ENCODE measurements at regions not wholly inside any gene's neighbourhood (a gene's known extent, or its start where the extent isn't known, plus 50 kb on each side); places are given as distances from the start of the nearest gene placed in this dataset.

DNA sequence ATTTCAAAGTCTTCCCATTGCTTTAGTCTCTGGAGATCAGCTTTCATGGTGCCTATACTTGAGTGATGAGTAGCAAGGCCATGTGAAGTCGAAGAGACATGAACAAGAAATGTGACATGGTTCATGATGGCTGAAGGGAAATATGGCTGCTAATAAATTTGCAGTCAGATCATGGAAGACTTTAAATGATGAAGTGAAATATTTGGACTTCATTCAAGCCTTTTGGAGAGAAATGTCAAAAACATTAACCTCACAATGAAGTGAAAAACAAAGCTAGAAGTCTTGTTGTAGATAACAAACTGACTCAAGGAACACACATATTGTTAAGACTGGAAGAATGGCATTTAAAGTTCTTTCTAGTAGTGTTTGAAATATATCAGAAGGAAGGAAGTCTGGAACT, 120.3 kb upstream of the CCDC54 start:
- no peaks in the 10 kb centered on the region for H3K9me3 ChIP-seq (ENCODE audit: control insufficient read depth, low read length)
- Mint-ChIP-seq H3K36me3 (ENCODE audit: low read depth) (no peaks in the 10 kb centered on the region), H3K9me3 (no peaks in the 10 kb centered on the region), H3K4me3 (no peak overlapping the region), H3K27me3 (ENCODE audit: insufficient read depth) (no peaks in the 10 kb centered on the region), H3K4me1 (peaks cover 5% of the 10 kb centered on the region), H3K27ac (no peak overlapping the region)
- no peaks in the 10 kb centered on the region for H3K36me3 ChIP-seq (ENCODE audit: control insufficient read depth, insufficient read depth, low read length)
- no peak overlapping the region for H3K4me3 ChIP-seq (ENCODE audit: low read length)
- TF ChIP-seq, protein P1, sequence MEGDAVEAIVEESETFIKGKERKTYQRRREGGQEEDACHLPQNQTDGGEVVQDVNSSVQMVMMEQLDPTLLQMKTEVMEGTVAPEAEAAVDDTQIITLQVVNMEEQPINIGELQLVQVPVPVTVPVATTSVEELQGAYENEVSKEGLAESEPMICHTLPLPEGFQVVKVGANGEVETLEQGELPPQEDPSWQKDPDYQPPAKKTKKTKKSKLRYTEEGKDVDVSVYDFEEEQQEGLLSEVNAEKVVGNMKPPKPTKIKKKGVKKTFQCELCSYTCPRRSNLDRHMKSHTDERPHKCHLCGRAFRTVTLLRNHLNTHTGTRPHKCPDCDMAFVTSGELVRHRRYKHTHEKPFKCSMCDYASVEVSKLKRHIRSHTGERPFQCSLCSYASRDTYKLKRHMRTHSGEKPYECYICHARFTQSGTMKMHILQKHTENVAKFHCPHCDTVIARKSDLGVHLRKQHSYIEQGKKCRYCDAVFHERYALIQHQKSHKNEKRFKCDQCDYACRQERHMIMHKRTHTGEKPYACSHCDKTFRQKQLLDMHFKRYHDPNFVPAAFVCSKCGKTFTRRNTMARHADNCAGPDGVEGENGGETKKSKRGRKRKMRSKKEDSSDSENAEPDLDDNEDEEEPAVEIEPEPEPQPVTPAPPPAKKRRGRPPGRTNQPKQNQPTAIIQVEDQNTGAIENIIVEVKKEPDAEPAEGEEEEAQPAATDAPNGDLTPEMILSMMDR (conservative IDR thresholded peaks at IDR 0.05) = no peak
- H3K4me1 ChIP-seq (ENCODE audit: control insufficient read depth, insufficient read depth, low read length) = no peaks in the 10 kb centered on the region
- 0% methylated on average over 1 of the region's 1 CpG for WGBS, 2 experiments (ENCODE audit: insufficient coverage in 1 of 2, insufficient read length in 1 of 2)
- H3K27me3 ChIP-seq (ENCODE audit: control insufficient read depth, insufficient read depth, low read length, poor library complexity, severe bottlenecking) = no peaks in the 10 kb centered on the region
- no peak overlapping the region for H3K9ac ChIP-seq (ENCODE audit: extremely low read depth, low read length, poor library complexity, severe bottlenecking)
- no peak for DNase-seq
- no peak overlapping the region for H3K27ac ChIP-seq (ENCODE audit: low read depth, low read length)

DNA sequence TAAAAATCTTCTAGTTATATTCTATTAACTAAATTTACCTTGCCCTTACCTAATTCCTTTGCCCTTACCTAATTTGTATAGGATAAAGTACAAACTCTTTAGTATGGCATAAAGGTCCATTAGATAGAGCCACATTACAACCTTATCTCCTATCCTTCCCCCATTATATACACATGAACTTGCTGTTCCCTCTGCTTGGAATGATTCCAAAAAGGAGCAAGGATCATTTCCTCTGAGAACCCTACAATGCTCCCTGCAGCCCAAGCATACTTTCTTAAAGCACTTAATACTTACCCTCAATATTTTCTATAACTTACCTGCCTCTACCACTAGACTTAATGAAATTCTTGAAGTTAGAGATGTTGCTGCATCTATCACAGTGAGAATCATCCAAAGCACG, 118.9 kb upstream of the CCDC54 start:
- no peak for DNase-seq
- no peak overlapping the region for H3K27ac Mint-ChIP-seq
- Histone ChIP-seq H3K36me3 (ENCODE audit: control insufficient read depth, insufficient read depth, low read length) (no peaks in the 10 kb centered on the region), H3K9ac (ENCODE audit: extremely low read depth, low read length, poor library complexity, severe bottlenecking) (no peak overlapping the region), H3K27me3 (ENCODE audit: control insufficient read depth, insufficient read depth, low read length, poor library complexity, severe bottlenecking) (no peaks in the 10 kb centered on the region), H3K27ac (ENCODE audit: low read depth, low read length) (no peak overlapping the region), H3K9me3 (ENCODE audit: control insufficient read depth, low read length) (no peaks in the 10 kb centered on the region), H3K4me3 (ENCODE audit: low read length) (no peak overlapping the region), H3K4me1 (ENCODE audit: control insufficient read depth, insufficient read depth, low read length) (no peaks in the 10 kb centered on the region)
- peaks cover 5% of the 10 kb centered on the region for H3K4me1 Mint-ChIP-seq
- TF ChIP-seq, protein P1 (conservative IDR thresholded peaks at IDR 0.05) = no peak
- H3K27me3 Mint-ChIP-seq (ENCODE audit: insufficient read depth) = no peaks in the 10 kb centered on the region
- no peaks in the 10 kb centered on the region for H3K36me3 Mint-ChIP-seq (ENCODE audit: low read depth)
- no peaks in the 10 kb centered on the region for H3K9me3 Mint-ChIP-seq
- WGBS, 2 experiments (ENCODE audit: insufficient coverage in 1 of 2, insufficient read length in 1 of 2) = 96% methylated on average over 1 of the region's 1 CpG; no CpG with 5 or more reads in 1 of the 2 experiments
- no peak overlapping the region for H3K4me3 Mint-ChIP-seq

DNA sequence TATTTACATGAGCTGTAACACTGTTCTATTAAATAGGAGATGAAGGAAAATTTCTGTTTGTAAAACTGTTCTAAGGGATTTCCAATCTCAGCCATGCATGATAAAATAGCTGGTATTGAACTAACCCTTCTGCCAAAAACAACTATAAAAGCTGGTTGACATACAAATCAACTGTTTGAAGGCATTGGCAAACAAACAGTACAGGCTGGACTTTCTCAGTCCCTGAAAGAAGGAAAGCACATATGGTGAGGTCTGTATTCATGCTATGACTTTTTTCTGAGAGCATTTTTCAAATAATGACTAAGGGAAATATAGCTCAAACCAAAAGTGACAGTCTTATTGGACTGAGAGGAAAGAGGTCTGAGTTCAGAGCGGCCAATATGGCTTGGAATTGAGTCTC, 117.0 kb upstream of the CCDC54 start:
- Histone ChIP-seq H3K9me3 (ENCODE audit: control insufficient read depth, low read length) (no peaks in the 10 kb centered on the region), H3K4me3 (ENCODE audit: low read length) (no peak overlapping the region), H3K9ac (ENCODE audit: extremely low read depth, low read length, poor library complexity, severe bottlenecking) (no peak overlapping the region), H3K27me3 (ENCODE audit: control insufficient read depth, insufficient read depth, low read length, poor library complexity, severe bottlenecking) (no peaks in the 10 kb centered on the region), H3K36me3 (ENCODE audit: control insufficient read depth, insufficient read depth, low read length) (no peaks in the 10 kb centered on the region), H3K27ac (ENCODE audit: low read depth, low read length) (no peak overlapping the region), H3K4me1 (ENCODE audit: control insufficient read depth, insufficient read depth, low read length) (peaks cover 4% of the 10 kb centered on the region)
- DNase-seq = no peak
- Mint-ChIP-seq H3K27ac (no peak overlapping the region), H3K4me3 (no peak overlapping the region), H3K27me3 (ENCODE audit: insufficient read depth) (no peaks in the 10 kb centered on the region), H3K9me3 (no peaks in the 10 kb centered on the region), H3K4me1 (peaks cover 14% of the 10 kb centered on the region), H3K36me3 (ENCODE audit: low read depth) (no peaks in the 10 kb centered on the region)
- TF ChIP-seq, protein P1 (conservative IDR thresholded peaks at IDR 0.05) = no peak
- WGBS, 2 experiments (ENCODE audit: insufficient coverage in 1 of 2, insufficient read length in 1 of 2) = 100% methylated on average over 1 of the region's 1 CpG; no CpG with 5 or more reads in 1 of the 2 experiments

Data from endodermal cell (in vitro differentiated cells).